NT2/D1 (cell line): ENCODE measurements at regions not wholly inside any gene's neighbourhood (a gene's known extent, or its start where the extent isn't known, plus 50 kb on each side); places are given as distances from the start of the nearest gene placed in this dataset.

Source experiments
- SUZ12 ChIP-seq: IDR thresholded peaks from 2 replicates; pipeline ENCODE4 v1.6.1; 2011; ENCODE audit not compliant: insufficient read length, insufficient read depth; ENCODE audit errors: extremely low read depth
- YY1 ChIP-seq: IDR thresholded peaks from 2 replicates; pipeline ENCODE4 v1.6.1; 2011; ENCODE audit not compliant: insufficient read length, insufficient read depth
- ZNF274 ChIP-seq: IDR thresholded peaks from 2 replicates; pipeline ENCODE4 v1.6.1; 2011; ENCODE audit warnings: mild to moderate bottlenecking, low read depth, low read length

DNA sequence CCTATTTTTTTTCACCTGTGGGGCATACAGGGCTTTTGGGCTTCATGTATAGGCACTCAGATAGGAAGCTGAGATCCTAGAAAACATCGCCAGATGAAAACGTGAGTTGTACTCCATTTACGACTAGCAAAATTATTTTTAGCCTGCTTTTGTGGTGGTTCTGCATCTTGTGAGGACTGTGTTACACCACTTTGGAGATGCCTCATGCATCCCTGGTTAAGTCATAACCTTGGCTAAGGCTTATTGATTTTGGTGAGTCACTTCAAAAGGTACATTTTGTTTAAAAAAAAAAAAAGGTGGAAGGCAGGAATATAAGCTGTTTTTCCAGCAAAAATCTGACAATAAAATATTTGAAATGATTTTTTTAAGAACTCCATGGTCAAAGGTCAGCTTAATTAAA is 101.8 kb upstream of the OLFM3 start:
- TF ChIP-seq YY1 = no peak
- no peak for TF ChIP-seq SUZ12
- no peak for TF ChIP-seq ZNF274
